NB4 (cell line): ENCODE measurements at regions not wholly inside any gene's neighbourhood (a gene's known extent, or its start where the extent isn't known, plus 50 kb on each side); places are given as distances from the start of the nearest gene placed in this dataset.

Source experiments
- DNase-seq: peaks from one replicate; pipeline ENCODE4 v3.0.0; 2010; ENCODE audit warnings: low read depth
- H3K4me3 ChIP-seq: one replicate; pipeline ENCODE4 v1.5.1; 2011; ENCODE audit warnings: mild to moderate bottlenecking, low read depth, low read length, moderate library complexity
- MYC ChIP-seq: IDR thresholded peaks from 2 replicates; pipeline ENCODE4 v1.6.1; 2011; ENCODE audit warnings: low read depth, low read length
- POLR2A ChIP-seq: IDR thresholded peaks from 2 replicates; pipeline ENCODE4 v1.6.1; 2011; ENCODE audit warnings: mild to moderate bottlenecking; ENCODE audit not compliant: insufficient read length; ENCODE audit errors: extremely low read depth
- TF ChIP-seq, protein P1 (sequence below): IDR thresholded peaks from one replicate; pipeline ENCODE4 v1.5.1; 2012; ENCODE audit warnings: low read depth, low read length
- TF ChIP-seq, protein P2 (sequence below): IDR thresholded peaks from 2 replicates; pipeline ENCODE4 v1.6.1; 2011; ENCODE audit warnings: low read depth, low read length

DNA sequence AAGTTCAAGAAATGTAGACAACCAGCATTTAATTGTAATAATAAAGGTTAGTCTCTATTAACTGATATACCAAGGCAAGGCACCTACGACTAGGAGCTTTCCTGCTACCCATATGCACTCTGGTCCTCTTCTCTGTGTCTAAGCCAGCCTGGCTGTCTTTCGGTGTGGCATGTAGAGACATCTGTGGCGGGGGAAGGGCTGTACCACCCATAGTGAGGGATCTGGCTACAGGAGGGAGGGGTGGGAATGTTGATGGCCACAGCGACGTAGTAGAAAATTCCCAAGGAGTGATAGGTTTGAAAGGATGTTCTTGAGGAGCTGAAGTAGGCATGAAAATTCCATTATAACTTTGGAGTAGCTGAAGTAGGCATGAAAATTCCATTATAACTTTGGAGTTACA, 344.2 kb downstream of the ATP23 start:
- no peak for DNase-seq
- TF ChIP-seq MYC: no peak
- TF ChIP-seq POLR2A: no peak
- TF ChIP-seq, protein P1, sequence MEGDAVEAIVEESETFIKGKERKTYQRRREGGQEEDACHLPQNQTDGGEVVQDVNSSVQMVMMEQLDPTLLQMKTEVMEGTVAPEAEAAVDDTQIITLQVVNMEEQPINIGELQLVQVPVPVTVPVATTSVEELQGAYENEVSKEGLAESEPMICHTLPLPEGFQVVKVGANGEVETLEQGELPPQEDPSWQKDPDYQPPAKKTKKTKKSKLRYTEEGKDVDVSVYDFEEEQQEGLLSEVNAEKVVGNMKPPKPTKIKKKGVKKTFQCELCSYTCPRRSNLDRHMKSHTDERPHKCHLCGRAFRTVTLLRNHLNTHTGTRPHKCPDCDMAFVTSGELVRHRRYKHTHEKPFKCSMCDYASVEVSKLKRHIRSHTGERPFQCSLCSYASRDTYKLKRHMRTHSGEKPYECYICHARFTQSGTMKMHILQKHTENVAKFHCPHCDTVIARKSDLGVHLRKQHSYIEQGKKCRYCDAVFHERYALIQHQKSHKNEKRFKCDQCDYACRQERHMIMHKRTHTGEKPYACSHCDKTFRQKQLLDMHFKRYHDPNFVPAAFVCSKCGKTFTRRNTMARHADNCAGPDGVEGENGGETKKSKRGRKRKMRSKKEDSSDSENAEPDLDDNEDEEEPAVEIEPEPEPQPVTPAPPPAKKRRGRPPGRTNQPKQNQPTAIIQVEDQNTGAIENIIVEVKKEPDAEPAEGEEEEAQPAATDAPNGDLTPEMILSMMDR: no peak
- TF ChIP-seq, protein P2, sequence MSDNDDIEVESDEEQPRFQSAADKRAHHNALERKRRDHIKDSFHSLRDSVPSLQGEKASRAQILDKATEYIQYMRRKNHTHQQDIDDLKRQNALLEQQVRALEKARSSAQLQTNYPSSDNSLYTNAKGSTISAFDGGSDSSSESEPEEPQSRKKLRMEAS: no peak

DNA sequence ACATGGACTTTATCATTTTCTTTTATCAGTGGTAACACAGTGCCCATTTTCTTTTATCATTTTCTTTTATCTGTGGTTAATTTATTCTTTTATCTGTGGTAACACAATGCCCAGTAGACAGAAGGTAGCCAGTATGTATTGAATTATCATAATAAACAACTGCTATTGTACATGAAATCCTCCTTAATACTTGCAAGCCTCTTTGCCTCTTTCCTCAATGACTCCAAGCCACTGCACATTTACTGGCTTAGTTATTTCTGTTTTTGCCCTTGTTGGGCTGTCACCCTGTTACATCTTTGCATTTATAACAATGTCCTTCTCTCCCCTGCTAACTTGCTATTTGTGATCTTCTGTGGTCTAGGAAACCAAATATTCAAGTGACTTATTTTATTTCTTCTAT, 345.0 kb downstream of the ATP23 start:
- no peak overlapping the region for H3K4me3 ChIP-seq
- no peak for TF ChIP-seq MYC
- DNase-seq: no peak

More for the DNA sequence above, 344.2 kb downstream of the ATP23 start:
- no peak overlapping the region for H3K4me3 ChIP-seq

DNA sequence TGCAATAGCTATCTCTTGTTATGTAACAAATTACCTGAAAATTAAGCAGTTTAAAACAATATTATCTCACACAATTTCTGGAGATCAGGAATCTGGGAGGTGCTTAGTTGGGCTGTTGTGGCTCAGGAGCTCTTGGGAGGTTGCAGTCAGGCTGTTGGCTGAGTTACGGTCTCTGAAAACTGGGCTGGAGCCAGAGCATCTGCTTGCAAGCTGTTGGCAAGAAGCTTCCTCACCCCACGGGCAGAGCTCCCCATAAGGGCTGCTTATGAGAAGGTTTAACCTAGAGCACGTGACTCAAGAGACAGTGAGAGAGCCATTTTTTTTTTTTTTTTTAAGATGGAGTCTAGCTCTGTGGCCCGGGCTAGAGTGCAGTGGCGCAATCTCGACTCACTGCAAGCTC, 346.8 kb downstream of the ATP23 start:
- DNase-seq: no peak
- no peak overlapping the region for H3K4me3 ChIP-seq
- no peak for TF ChIP-seq MYC
- TF ChIP-seq, protein P2: no peak

DNA sequence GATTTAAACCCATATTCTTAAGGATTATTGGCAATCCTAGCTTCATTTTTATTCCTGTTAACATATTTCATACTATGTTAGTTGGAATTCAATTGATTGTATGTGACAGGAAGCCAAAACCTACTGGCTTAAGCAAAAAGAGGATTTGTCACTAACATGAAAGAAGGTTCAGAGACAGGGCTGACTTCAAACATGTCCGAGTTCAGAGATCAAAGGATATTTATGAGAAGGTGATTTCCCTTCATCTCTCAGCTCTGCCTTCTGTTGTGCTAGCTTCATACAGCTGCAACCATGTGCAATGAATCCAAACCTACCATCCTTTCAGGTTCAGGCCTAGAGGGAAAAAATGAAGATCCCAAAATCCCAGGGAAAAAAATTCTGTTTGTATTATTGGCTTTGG, 349.7 kb downstream of the ATP23 start:
- TF ChIP-seq, protein P2: no peak
- TF ChIP-seq, protein P1: no peak
- TF ChIP-seq POLR2A (no peak), MYC (no peak)
- H3K4me3 ChIP-seq: no peak overlapping the region
- DNase-seq: no peak

DNA sequence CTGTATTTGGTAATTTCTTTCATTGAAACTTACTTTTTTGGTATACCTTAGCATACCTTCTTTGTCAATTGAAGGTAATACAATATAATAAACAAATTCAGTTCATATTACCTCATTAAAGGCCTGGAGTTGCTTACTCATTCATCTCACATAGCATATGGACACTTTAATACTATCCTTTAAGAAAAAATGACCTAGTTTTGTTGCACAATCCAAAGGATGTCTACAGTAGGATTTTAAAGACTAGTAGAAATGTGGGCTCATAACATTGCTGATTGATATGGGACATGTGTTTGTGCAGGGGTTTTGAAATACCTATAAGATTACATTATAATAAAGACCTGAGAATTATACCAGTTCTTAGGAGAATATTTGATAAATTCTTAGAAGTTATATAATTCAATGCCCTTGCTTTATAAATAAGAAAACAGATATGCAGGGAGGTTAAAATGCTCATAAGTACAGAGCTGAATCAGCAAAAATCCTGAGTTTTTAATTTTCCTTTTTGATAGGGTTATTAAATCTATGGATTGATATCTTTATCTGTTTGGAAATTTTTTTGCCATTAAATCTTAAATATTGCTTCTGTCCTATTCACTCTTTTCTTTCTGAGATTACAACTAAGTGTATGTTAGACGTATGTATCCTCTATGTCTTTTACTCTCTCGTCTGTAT, 352.1 kb downstream of the ATP23 start:
- TF ChIP-seq POLR2A (no peak), MYC (no peak)
- TF ChIP-seq, protein P1: no peak
- TF ChIP-seq, protein P2: no peak
- H3K4me3 ChIP-seq: no peak overlapping the region
- no peak for DNase-seq

DNA sequence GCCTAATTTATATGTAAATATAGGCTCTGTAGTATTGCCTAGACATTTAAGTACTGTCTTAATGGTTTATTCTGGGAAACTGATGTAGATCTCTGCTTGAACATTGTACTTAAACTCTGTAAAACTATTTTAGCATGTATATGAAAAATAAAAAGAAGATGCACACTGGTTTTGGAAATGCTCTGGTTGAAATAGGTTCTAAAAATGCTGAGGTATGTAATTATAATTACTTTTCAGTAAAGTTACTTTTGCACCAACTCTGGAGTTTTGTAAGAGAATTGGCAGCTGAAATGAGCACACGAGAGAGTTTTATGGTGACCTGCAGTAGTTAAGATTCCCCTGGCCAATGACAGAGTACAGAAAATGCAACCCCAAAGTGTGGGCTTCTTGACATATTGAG, 353.9 kb downstream of the ATP23 start:
- TF ChIP-seq, protein P2: no peak
- TF ChIP-seq, protein P1: no peak
- TF ChIP-seq POLR2A (no peak), MYC (no peak)
- no peak for DNase-seq
- no peak overlapping the region for H3K4me3 ChIP-seq

DNA sequence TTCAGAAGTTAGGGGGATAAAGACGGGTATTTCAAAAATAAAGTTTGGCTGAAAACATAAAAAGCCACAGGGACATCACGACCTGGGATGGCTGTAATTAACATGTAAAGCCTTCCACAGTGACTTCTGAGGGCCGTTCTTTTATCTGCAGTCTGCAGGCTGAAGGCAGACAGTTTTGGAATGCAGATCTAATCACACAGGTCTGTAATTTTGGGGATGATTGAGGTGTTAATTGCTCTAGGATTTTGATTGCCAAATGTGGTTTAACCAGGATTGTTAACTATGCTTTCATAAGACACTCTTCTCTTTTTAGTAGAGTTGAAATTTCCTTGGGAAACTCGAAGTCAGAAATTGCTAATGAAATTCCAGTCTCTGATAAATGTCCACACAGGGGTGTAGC, 355.5 kb downstream of the ATP23 start:
- no peak for DNase-seq
- no peak overlapping the region for H3K4me3 ChIP-seq
- TF ChIP-seq, protein P2: no peak
- TF ChIP-seq MYC (no peak), POLR2A (no peak)
- TF ChIP-seq, protein P1: no peak
